ENCODE measurements at regions not wholly inside any gene's neighbourhood (a gene's known extent, or its start where the extent isn't known, plus 50 kb on each side); places are given as distances from the start of the nearest gene placed in this dataset.

GRCh38 chr6:2556761-2557160 lies 194.0 kb downstream of the MYLK4 start:
- DNase-seq (no peak), ATAC-seq (ENCODE audit: low FRiP score in 2 of 2) (no peak)
- no peaks in the 10 kb centered on the region for H3K9me3 ChIP-seq
- H3K27ac ChIP-seq = no peak overlapping the region
- WGBS, 2 donors = 86 to 92% methylated on average over 5 of the region's 5 CpGs
- no peaks in the 10 kb centered on the region for H3K4me1 ChIP-seq
- no peak overlapping the region for H3K4me3 ChIP-seq
- TF ChIP-seq POLR2AphosphoS5 (IDR thresholded peaks at IDR 0.05) = no peak
- no peak for TF ChIP-seq POLR2A (IDR thresholded peaks at IDR 0.05)
- no peak for TF ChIP-seq EP300 (IDR thresholded peaks at IDR 0.05)
- no peak for TF ChIP-seq CTCF (IDR thresholded peaks at IDR 0.05)
- no peaks in the 10 kb centered on the region for H3K27me3 ChIP-seq
- no peaks in the 10 kb centered on the region for H3K36me3 ChIP-seq

- ATAC-seq (ENCODE audit: low FRiP score in 2 of 2) (no peak), DNase-seq (no peak)
- H3K4me3 ChIP-seq = no peak overlapping the region
- WGBS, 2 donors = 71 to 76% methylated on average over 4 of the region's 4 CpGs
- H3K27me3 ChIP-seq = no peaks in the 10 kb centered on the region
- H3K36me3 ChIP-seq = no peaks in the 10 kb centered on the region
- H3K4me1 ChIP-seq = no peaks in the 10 kb centered on the region
- TF ChIP-seq EP300 (IDR thresholded peaks at IDR 0.05) (no peak), POLR2A (IDR thresholded peaks at IDR 0.05) (no peak), POLR2AphosphoS5 (IDR thresholded peaks at IDR 0.05) (no peak), CTCF (IDR thresholded peaks at IDR 0.05) (no peak)
- H3K27ac ChIP-seq = no peak overlapping the region
- H3K9me3 ChIP-seq = no peaks in the 10 kb centered on the region
Observed at GRCh38 chr6:2554651-2555260, 196.0 kb downstream of the MYLK4 start.

- DNase-seq (no peak), ATAC-seq (ENCODE audit: low FRiP score in 2 of 2) (no peak)
- Histone ChIP-seq H3K36me3 (no peaks in the 10 kb centered on the region), H3K4me1 (peaks cover 0 to 3% (median 0%) of the 10 kb centered on the region in 4 donors), H3K27me3 (no peaks in the 10 kb centered on the region), H3K4me3 (no peak overlapping the region), H3K9me3 (no peaks in the 10 kb centered on the region), H3K27ac (no peak overlapping the region)
- 48 to 58% methylated on average over 10 of the region's 10 CpGs for WGBS, 2 donors
- TF ChIP-seq EP300 (IDR thresholded peaks at IDR 0.05) (no peak), CTCF (IDR thresholded peaks at IDR 0.05) (no peak), POLR2A (IDR thresholded peaks at IDR 0.05) (no peak), POLR2AphosphoS5 (IDR thresholded peaks at IDR 0.05) (no peak)
Observed at GRCh38 chr6:2552526-2553154, 198.1 kb downstream of the MYLK4 start.

GRCh38 chr6:2551705-2552104 lies 199.0 kb downstream of the MYLK4 start:
- 75 to 92% methylated on average over 3 of the region's 3 CpGs for WGBS, 2 donors
- peaks cover 0 to 9% (median 2%) of the 10 kb centered on the region in 4 donors for H3K4me1 ChIP-seq
- DNase-seq = no peak
- no peaks in the 10 kb centered on the region for H3K36me3 ChIP-seq
- H3K27me3 ChIP-seq = no peaks in the 10 kb centered on the region
- ATAC-seq (ENCODE audit: low FRiP score in 2 of 2) = no peak
- H3K9me3 ChIP-seq = no peaks in the 10 kb centered on the region
- no peak overlapping the region for H3K27ac ChIP-seq
- TF ChIP-seq EP300 (IDR thresholded peaks at IDR 0.05) (no peak), POLR2A (IDR thresholded peaks at IDR 0.05) (no peak), POLR2AphosphoS5 (IDR thresholded peaks at IDR 0.05) (no peak), CTCF (IDR thresholded peaks at IDR 0.05) (no peak)
- no peak overlapping the region for H3K4me3 ChIP-seq

- H3K9me3 ChIP-seq = no peaks in the 10 kb centered on the region
- no peak for TF ChIP-seq POLR2AphosphoS5 (IDR thresholded peaks at IDR 0.05)
- TF ChIP-seq EP300 (IDR thresholded peaks at IDR 0.05) = no peak
- TF ChIP-seq POLR2A (IDR thresholded peaks at IDR 0.05) = no peak
- no peak for TF ChIP-seq CTCF (IDR thresholded peaks at IDR 0.05)
- 83 to 85% methylated on average over 4 of the region's 4 CpGs for WGBS, 2 donors
Observed at GRCh38 chr6:2550247-2550646, 200.5 kb downstream of the MYLK4 start.

More at GRCh38 chr6:2550247-2550646, 200.5 kb downstream of the MYLK4 start:
- no peak for ATAC-seq (ENCODE audit: low FRiP score in 2 of 2)
- Histone ChIP-seq H3K36me3 (no peaks in the 10 kb centered on the region), H3K4me1 (peaks cover 0 to 9% (median 2%) of the 10 kb centered on the region in 4 donors), H3K27me3 (no peaks in the 10 kb centered on the region), H3K4me3 (no peak overlapping the region), H3K27ac (no peak overlapping the region)
- DNase-seq = no peak
